Panc1 (cell line): ENCODE measurements at regions not wholly inside any gene's neighbourhood (a gene's known extent, or its start where the extent isn't known, plus 50 kb on each side); places are given as distances from the start of the nearest gene placed in this dataset.

ENCODE experiments used
- ATAC-seq: fragments of 200-7000 bp; cut with Tn5 transposase; 2 replicates; pipeline ENCODE4 v1.9.1; 2020; ENCODE audit warnings: mild to moderate bottlenecking, moderate library complexity
- BruUV-seq: library from RNA; stranded (reverse); fragments of 400-500 nt; replicated peaks from 2 replicates; lab custom pipeline; 2021; lab: Mats Ljungman, UMichigan
- CTCF ChIA-PET: fragments of 300-600 bp; sonication (Branson Sonifier 250); formaldehyde crosslinking; loops from one replicate; lab custom pipeline; 2022; ENCODE audit warnings: antibody characterized with exemption; lab: Charles Lee
- POLR2A ChIA-PET: fragments of 300-600 bp; sonication (Branson Sonifier 250); formaldehyde crosslinking; loops from one replicate; lab custom pipeline; 2022; ENCODE audit warnings: antibody characterized with exemption; lab: Charles Lee
- DNase-seq: peaks from one replicate; pipeline ENCODE4 v3.0.0-alpha.2; 2010; ENCODE audit warnings: low read depth, low spot score
- H3K27ac ChIP-seq: 2 replicates; pipeline ENCODE4 v1.5.1; 2011; ENCODE audit warnings: mild to moderate bottlenecking, low read length, inconsistent platforms
- H3K27me3 ChIP-seq: fragments of 200-500 bp; sonication (Bioruptor generic); 2 replicates; pipeline ENCODE4 v1.6.0; 2014; ENCODE audit warnings: low read length, inconsistent platforms; ENCODE audit not compliant: control insufficient read depth, insufficient read depth
- H3K36me3 ChIP-seq: fragments of 200-500 bp; sonication (Bioruptor generic); 2 replicates; pipeline ENCODE4 v1.5.1; 2014; ENCODE audit warnings: inconsistent platforms, mild to moderate bottlenecking, low read length, moderate library complexity; ENCODE audit not compliant: control insufficient read depth, insufficient read depth
- H3K4me1 ChIP-seq: 2 replicates; pipeline ENCODE4 v1.5.1; 2011; ENCODE audit warnings: inconsistent platforms, mild to moderate bottlenecking, low read length, moderate library complexity; ENCODE audit not compliant: control insufficient read depth, insufficient read depth
- H3K4me3 ChIP-seq, 2 experiments: 2 replicates each; pipeline ENCODE4 v1.5.1; 2011 to 2012; ENCODE audit warnings: low read depth in 2 of 2, low read length in 2 of 2, mild to moderate bottlenecking in 2 of 2, inconsistent platforms in 1 of 2, moderate library complexity in 1 of 2
- H3K9me3 ChIP-seq: fragments of 200-500 bp; sonication (Bioruptor generic); 2 replicates; pipeline ENCODE4 v1.5.1; 2014; ENCODE audit warnings: low read depth, mild to moderate bottlenecking, inconsistent platforms, low read length, moderate library complexity; ENCODE audit not compliant: control insufficient read depth, insufficient read depth
- CTCF ChIP-seq: fragments of 450-650 bp; IDR thresholded peaks from 2 replicates; pipeline ENCODE4 v1.5.1; 2017; ENCODE audit warnings: mild to moderate bottlenecking
- POLR2AphosphoS5 ChIP-seq: IDR thresholded peaks from 2 replicates; pipeline ENCODE4 v1.6.1; 2012; ENCODE audit warnings: mild to moderate bottlenecking, low read depth, low read length, moderate library complexity
- REST ChIP-seq, 2 experiments: IDR thresholded peaks; 2 replicates each; pipeline ENCODE4 v1.6.1; 2011 to 2012; ENCODE audit warnings: low read depth in 2 of 2, control low read depth in 1 of 2, low read length in 1 of 2, mild to moderate bottlenecking in 1 of 2, moderate library complexity in 1 of 2; ENCODE audit not compliant: insufficient read depth in 1 of 2
- SIN3A ChIP-seq: IDR thresholded peaks from 2 replicates; pipeline ENCODE4 v1.6.1; 2012; ENCODE audit warnings: low read depth, mild to moderate bottlenecking, low read length, moderate library complexity, borderline replicate concordance; ENCODE audit not compliant: insufficient read depth
- TCF7L2 ChIP-seq: IDR thresholded peaks from 2 replicates; pipeline ENCODE4 v1.6.1; 2011; ENCODE audit warnings: mild to moderate bottlenecking, low read depth, low read length, inconsistent platforms
- in situ Hi-C: cut with HindIII; loops from 2 replicates; pipeline ENCODE4 v1.10.0; 2016; ENCODE audit warnings: low sequenced_read_pairs, low pct_unique_long_range_greater_than_20kb
- intact Hi-C: fragments of 100-400 bp; cut with micrococcal nuclease; formaldehyde crosslinking; loops from one replicate; pipeline ENCODE4 v1.10.0; 2022; ENCODE audit not compliant: unreplicated experiment

GRCh38 chr9:129397335-129397734 is 219.3 kb upstream of the IER5L start:
- H3K27me3 ChIP-seq, result no peaks in the 10 kb centered on the region
- TF ChIP-seq TCF7L2 (no peak), CTCF (no peak), SIN3A (no peak), REST (IDR thresholded peaks at IDR 0.05; ENCODE audit: insufficient read depth in 1 of 2, low read depth in 2 of 2, low read length in 1 of 2) (no peak), POLR2AphosphoS5 (no peak)
- H3K27ac ChIP-seq, result no peak overlapping the region
- POLR2A ChIA-PET, result no interaction called here
- no peak for ATAC-seq
- H3K4me1 ChIP-seq, result peaks cover 7% of the 10 kb centered on the region
- no peaks in the 10 kb centered on the region for H3K36me3 ChIP-seq
- CTCF ChIA-PET, result no interaction called here
- H3K9me3 ChIP-seq, result no peaks in the 10 kb centered on the region
- intact Hi-C loops, result no loop called here
- no peak for DNase-seq
- in situ Hi-C loops, result no loop called here
- no TSS peak for BruUV-seq
- H3K4me3 ChIP-seq, result no peak overlapping the region

GRCh38 chr9:129396365-129396708 is 218.3 kb upstream of the IER5L start:
- BruUV-seq, result no TSS peak
- Histone ChIP-seq H3K4me1 (peaks cover 4% of the 10 kb centered on the region; the same call in 1 of the 2 replicates), H3K4me3 (no peak overlapping the region), H3K36me3 (no peaks in the 10 kb centered on the region), H3K27me3 (no peaks in the 10 kb centered on the region), H3K27ac (no peak overlapping the region), H3K9me3 (no peaks in the 10 kb centered on the region)
- TF ChIP-seq POLR2AphosphoS5 (no peak), REST (IDR thresholded peaks at IDR 0.05; ENCODE audit: insufficient read depth in 1 of 2, low read depth in 2 of 2, low read length in 1 of 2) (no peak), SIN3A (no peak), TCF7L2 (no peak), CTCF (no peak)
- in situ Hi-C loops (no loop called here), intact Hi-C loops (no loop called here)
- DNase-seq (no peak), ATAC-seq (no peak)
- ChIA-PET POLR2A (no interaction called here), CTCF (no interaction called here)
